ENCODE measurements at regions not wholly inside any gene's neighbourhood (a gene's known extent, or its start where the extent isn't known, plus 50 kb on each side); places are given as distances from the start of the nearest gene placed in this dataset.

DNA sequence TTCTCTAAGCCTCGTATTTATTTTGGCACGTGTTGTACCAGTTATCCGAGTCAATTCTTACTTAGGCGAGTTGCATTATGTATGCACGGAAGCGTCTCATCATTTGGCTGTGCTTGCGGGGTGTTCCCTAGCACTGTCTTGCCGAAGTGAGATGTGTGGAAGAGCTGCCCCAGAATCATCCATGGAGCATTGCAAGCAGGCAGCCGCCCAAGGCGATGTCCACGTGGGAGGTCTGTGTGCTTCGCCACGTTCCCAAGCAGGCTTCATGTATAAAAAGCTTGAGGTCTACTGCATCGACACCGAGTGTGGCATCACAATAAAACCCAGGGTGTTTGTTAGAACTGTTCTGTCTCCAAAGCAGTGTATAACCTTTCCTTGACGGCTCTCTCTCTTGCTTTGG is 849.9 kb downstream of the DCDC2C start:
- no peak for DNase-seq (ENCODE audit: low read depth, low spot score)

DNA sequence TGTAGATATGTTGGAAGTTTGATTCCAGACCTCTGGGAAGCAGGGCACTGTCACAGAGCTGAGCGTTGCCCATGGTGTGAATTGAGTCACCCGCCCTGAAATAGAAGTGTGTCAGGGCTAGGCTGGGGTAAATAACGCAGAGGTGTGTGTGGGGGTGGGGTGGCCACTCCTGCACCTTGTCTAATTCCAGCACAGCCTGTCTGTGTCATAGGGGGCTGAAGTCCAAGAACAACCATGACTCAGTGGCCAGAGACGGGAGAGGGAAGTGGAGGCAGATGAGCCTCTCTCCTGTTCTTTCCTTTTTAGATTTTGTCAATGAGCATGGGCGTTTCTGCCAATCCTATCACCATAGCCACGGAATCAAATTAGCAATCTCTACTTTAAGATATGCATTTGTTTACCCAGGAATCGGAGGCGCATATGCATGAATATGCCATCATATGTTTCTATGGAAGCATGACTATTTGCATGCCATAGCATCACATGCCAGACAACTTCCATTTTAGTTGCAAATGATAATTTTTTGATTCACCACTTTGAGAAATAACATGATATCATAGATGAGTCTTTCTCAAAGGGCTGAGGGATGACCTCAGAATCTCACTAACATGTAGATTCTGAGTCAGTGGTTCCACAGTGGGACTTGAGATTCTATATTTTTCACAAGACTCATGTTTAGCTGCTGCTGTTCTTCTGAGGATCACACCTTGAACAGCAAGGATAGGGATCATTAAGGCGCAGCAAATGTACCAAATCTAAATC is 852.9 kb downstream of the DCDC2C start:
- DNase-seq (ENCODE audit: low read depth, low spot score), result no peak

DNA sequence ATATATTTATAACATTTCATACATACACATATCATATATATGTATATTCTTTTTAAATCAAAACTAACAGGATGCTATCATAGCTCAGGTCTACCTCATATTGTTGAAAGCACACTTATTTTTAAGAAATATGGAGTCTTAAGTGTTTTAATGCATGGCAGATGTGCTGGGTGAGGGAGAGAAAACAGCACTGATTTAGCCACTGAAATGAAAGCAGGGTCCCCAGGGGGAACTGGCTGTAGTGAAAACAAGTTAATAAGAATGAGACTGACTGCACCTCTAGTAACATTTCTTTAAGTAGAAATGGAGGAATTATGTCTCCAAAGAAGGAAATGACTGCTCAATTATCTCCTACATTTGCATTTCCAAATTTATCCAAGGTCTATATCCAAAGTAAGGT is 857.8 kb downstream of the DCDC2C start:
- no peak for DNase-seq (ENCODE audit: low read depth, low spot score)

DNA sequence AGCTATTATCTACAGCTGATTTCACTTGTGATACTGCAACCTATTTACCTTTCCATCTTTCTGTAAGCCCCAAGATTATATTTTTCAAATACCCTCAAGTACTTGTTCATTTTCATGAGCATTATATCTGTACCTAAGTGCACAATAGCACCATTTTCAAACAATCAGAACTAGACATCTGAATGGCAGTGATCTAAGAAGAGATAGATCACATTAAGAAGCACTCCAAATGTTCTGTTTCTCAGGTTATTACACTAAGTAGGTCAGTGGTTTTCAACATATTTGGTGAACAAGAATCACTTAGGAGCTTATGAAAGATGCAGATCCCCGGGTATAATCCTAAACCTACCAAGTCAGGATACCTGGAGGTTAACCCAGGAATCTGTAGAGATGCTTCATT is 872.7 kb downstream of the DCDC2C start:
- no peak for DNase-seq (ENCODE audit: low read depth, low spot score)

DNA sequence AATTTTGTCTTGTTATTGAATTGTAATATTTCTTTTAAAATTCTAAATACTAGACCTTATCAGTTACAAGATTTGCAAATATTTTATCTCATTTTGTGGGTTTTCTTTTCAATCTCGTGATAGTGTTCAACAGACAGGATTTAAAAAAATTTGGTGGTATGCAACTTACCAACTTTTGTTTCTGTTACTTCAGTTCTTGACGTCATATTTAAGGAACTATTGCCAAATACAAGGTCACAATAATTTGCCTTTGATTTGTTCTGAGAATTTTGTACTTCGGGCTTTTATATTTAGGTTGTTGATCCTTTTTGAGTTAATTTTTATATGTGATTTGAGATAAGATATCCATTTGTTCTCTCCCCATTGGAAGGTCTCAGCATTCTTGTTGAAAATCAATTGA is 876.6 kb downstream of the DCDC2C start:
- no peak for DNase-seq (ENCODE audit: low read depth, low spot score)

DNA sequence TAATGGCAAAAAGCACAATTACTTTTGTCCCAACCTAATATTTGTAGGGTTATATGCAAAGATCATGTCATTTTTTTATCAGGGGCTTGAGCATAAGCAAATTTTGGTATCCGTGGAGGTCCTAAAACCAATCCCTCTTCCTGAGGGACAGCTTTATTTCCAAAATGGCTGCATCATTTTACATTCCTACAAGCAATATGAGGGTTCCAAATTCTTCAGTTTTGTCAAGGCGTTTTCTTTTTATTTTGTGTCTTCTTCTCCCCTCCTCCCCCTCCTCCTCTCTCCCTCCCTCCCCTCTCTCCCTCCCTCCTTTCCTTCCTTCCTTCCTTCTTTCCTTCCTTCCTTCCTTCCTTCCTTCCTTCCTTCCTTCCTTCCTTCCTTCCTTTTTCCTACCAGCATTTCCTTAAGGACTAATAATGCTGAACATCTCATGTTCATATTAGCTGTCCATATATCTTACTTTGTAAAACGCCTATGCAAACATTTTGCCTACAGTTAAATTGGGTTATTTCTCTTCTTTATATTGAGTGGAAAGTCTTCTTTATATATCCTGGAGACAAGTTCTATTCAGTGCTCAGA is 881.8 kb downstream of the DCDC2C start:
- DNase-seq (ENCODE audit: low read depth, low spot score), result no peak

DNA sequence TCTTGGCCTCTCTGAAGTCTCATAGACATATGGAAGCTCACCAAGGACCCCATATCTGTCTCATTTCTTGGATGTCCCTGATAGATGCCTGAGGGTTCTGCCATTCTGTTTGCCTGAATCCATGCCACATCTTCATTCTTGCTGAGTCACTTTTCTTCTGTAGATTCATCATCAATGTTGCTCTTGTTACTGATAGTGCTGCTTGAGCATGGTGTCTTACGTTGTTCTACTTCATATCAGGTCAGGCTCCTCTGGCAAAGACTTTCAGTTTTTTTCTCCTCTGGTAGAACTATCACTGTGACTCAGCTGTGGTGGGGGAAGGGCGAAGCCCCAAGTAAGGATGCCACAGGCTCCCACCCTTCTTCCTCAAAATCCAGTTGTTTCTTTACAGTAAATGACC is 885.2 kb downstream of the DCDC2C start:
- DNase-seq (ENCODE audit: low read depth, low spot score), result no peak

DNA sequence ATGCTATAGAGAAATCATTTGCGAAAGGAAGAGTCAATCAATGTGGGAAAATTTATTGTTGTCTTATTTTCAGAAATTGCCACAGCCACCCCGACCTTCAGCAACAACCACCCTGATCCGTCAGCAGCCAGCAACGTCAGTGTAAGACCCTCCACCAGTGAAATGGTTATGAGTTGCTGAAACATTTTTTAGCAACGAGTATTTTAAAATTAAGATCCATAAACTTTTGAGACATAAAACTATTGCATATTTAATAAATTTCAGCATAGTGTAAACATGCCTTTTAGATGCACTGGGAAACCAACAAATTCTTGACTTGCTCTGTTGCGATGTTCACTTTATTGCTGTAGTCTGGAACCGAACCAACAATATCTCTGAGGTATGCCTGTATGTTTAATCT is 887.9 kb downstream of the DCDC2C start:
- DNase-seq (ENCODE audit: low read depth, low spot score), result no peak

DNA sequence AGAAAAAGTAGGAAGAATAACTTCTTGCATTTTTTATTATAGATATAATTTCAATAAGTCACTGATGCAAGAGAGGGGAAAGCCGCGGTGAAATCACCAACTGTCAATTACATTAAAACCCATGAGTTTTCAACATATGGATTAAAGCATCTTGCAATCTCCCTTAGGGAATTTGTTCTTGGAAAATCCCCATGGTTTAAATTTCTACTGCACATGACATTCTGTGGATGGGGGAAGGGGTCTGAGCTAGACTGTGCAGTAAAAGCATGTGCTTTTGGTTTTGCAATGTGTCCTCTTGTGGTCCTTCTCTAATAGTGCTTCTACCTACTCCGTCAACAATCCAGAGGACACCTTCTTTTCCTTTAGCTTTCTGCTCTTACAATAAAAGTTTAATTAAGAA is 894.0 kb downstream of the DCDC2C start:
- no peak for DNase-seq (ENCODE audit: low read depth, low spot score)

DNA sequence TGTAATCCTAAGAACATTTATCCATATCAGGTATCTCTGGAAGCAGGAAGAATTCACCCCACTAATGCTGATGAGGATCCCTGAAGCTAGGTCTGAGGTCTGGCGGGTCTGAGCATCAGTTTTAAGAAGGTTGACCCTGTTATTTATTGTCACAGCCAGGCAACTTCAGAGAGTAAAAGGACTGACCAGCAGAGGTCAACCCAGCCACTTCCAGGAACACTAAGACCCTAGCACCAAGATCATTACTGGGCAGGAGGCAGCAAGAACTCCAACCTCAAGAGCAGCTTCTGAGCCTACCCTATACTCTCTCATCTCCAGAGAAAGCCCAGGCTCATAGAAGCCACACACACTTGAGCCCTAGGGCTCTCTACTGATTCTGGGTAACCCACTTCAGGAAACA is 901.4 kb downstream of the DCDC2C start:
- DNase-seq (ENCODE audit: low read depth, low spot score), result no peak

DNA sequence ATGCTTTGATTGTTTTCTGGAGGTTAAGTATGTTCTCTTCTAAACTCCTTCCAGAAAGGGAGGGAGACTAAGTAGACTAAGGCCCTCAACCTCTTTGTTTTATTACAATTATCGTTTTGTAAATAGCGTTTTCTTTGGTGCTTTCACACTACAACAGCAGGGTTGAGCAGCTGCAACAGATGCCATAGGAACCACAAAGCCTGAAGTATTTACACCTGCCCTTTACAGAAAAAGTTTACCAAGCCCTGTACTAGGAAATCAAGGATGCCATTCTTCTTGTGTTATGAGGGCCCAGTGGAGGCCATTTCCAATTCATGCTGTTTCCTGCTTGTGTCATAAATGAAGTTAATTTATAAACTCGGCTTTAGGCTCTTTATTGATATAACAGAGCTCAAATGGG is 914.8 kb downstream of the DCDC2C start:
- DNase-seq (ENCODE audit: low read depth, low spot score), result no peak

DNA sequence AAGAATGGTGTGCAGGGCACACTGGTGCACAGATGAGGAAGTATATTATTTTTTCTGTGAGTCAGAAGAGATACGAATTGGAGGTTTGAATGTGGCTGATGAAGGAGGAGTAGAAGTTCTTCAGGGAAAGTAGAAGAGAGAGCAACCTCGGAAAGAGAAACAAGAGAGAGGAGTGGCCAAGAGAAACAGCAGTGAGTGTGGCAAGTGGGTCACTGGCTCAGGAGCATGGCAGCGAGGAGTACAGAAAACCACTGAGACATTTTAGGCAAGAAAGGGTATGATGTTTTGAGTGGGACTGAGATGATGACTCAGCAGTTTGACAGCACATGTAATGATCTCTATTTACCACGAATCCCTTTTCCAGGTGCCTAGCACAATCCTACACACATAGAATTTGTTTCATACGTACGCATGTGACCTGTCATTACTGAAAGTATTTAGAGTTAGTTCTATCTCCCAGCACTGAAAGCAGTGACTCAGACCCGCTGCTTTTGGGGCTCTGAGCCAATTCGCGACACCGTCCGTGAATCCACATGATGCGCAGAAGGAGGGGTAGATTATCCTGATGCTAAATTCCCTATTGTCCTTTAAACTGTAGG is 915.4 kb downstream of the DCDC2C start:
- no peak for DNase-seq (ENCODE audit: low read depth, low spot score)

DNA sequence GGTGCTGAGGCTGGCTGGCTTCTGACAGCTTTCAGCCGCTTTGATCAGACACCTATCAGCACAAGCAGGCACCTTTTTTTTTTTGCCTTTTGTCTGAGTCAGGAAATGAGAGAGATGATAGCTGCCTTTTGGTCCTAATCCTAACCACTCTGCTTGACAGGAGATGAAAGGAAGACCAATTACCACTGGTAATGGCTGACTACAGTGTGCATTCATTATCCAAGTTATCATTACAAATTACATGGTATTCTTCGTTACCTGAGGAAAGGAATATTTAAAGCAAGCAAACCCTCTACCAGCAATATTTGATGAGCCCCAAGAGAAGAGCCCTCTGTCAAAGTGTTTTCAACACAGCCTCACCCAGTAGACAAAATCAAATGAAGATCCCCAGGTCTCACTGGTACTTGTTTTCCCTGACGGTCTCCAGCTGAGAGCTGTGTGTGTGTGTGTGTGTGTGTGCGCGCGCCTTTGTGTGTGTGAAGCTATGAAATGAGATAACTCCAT is 925.7 kb downstream of the DCDC2C start:
- DNase-seq (ENCODE audit: low read depth, low spot score), result no peak

DNA sequence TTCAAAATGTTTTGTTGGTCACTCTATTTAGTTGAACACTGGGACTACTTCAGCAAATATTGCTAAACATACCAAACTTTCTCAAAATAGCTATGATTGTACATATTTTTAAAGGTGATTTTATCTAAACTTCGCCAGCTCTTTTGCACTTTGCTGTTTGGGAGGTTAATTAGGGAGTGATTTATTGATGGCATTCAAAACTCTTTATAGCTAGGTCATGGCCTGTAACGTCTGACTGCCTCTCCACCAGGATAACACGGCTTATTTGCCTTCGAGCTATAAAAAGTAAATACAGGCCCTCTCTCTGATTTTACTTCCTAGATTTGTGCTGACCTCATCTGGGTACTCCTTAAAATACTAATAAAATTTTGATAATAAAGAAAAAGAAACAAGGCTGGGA is 931.9 kb downstream of the DCDC2C start:
- DNase-seq (ENCODE audit: low read depth, low spot score), result no peak

DNA sequence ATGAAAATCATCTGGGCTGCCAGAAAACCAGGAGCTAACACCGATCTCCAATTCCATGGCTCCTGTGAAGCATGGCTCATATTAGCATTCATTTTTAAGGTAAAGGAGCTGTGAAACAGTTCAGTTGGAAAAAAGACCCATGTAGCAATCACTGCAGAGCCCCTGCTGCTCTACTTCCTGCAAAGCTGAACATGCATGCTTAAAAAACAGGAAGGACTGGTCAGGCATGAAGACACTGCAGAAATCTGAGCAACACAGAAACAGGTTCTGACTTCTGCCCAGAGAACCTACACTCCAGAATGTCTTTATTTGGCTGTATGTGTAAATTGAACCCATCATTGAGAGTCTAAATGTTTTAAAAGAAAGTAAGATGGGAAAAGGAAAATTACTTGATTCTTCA is 950.6 kb downstream of the DCDC2C start:
- no peak for DNase-seq (ENCODE audit: low read depth, low spot score)

DNA sequence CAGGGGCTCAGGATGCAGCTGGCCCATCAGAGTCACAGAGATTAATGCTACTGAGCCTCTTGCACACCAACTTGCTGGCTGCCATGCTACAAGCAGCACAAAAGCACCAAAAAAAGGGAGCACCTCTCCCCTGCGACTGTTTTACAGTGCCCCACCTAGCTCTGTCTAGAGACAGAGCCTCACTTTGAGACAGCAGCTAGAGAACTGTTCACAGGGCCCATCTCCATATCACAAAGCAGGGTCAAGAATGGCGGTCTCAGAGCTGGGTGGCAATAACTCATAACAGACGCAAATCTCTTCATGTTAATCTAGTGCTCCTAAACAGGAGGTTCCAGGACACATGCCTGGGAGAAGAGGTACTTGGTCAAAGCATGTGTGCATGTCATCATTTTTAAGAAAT is 953.0 kb downstream of the DCDC2C start:
- no peak for DNase-seq (ENCODE audit: low read depth, low spot score)

DNA sequence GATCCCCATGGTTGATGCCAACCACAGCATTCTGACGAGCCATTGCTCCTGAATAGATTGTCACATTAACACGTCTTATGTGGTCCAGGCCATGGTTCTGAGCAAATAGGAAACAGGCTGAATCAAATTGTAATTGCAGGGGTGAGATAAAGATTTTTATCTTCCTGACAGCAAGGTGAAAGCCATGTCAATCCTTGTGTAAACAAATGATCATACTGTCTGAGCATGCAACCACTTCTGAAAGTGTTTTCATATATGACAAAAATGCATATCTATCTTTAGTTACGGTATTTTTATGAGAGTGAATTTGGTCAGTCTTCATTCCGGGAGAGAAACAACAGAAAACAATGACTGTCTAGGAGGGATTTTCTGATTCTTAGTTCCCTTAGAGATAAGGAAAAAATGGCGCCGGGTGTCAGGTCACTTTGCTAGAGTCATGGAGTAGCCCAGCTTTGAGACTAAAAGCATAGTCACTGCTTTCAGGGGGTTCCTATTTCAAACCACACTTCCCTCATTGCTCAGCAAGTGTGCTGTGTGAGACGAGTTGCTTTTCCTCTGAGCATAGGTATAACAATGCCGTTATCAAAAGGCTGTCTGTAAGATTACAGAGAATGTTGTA is 958.9 kb downstream of the DCDC2C start:
- DNase-seq (ENCODE audit: low read depth, low spot score), result no peak

DNA sequence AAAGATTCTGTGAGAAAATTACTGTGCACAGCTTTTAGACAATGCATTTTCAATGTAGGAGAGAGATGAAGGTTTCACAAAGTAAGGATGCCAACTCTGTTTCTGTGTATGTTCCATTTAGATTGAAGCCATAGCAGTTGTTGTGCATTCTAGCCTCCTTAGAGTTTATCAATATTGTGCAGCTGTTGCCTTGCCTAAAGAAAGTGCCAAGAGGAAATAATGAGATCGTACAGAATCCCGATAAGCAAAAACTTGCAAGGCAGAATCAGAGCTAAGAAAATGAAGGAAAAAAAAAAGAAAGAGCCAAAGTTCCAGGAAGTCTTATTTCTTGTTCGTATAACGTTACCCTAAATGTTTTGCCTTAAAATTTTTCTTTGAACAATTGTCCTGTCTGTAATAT is 965.0 kb downstream of the DCDC2C start:
- no peak for DNase-seq (ENCODE audit: low read depth, low spot score)

DNA sequence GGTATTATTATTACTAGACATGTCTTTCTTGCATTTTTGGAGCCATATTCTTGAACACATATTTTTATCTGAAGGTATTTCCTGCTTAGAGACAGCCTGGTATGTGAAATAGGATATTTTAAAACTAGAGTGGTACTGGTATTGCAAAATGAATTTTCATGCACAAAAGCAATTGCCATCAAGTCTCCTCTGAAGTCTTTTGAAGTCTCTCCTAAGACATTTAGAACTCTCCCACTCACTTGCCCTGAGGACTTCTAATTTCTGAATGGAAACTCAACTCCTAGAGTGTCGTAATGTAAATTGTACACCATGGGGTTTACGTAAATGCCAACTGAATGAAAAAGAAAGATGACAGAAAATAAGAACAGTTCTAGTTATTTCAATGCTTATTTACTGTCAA is 967.0 kb downstream of the DCDC2C start:
- DNase-seq (ENCODE audit: low read depth, low spot score), result no peak

DNA sequence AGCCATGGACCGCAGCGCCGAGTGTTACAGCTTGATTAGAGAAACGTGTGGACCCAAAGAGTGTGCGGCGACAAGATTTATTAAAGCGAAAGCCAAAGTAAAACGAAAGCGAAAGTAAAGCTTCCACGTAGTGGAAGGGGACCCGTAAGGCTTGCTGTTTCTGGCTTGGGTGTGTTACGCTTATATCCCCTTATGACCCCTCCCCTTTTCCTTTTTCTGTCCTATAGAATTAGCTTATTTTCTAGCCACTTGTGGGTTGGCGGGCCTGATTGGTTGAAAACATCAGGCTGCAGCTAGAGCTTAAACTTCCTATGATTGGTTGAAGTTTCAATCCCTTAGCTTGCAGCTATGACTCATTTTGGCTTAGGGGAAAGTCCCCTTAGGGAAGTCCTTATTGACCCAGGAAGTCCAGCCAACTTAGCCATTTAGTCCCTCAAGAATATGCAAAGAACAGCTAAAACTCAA is 969.7 kb downstream of the DCDC2C start:
- no peak for DNase-seq (ENCODE audit: low read depth, low spot score)

DNA sequence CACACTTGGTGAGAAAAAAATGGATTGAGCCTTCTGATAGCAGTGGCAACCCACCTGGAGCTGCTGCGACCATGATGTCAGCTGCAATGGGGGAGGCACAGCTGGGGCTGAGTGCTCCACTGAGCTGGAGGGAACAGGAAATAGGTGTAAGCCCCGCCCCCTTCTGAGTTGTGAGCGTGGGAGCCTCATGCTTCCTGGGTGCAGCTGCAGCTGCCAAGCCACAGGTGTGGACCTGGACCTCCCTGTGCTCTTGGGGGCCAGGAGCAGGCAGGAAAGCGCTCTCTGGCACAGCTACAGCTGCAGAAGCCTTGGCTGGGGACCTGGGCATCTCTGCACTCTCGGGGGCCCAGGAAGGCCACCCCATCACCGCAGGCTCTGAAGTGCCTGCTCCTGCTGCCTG is 970.6 kb downstream of the DCDC2C start:
- DNase-seq (ENCODE audit: low read depth, low spot score), result no peak

DNA sequence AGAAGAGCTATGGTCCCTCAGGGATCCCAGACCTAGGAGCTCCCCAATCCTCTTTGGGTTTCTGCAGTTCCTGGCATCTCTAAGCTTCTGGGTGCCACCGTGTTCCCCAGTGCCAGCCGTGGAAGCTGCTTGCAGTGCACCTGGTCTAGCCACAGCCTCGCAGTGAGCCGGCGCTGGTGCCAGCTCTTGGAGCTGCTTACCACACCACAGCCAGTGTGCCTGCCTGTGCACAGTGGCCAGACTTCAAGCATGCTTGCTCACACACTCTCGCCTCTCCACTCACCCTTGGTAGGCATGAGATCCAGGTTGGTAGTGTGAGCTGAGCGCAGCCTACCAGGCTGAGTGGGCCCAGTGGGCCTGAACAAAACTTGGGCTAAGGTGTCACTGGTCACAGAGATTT is 971.9 kb downstream of the DCDC2C start:
- no peak for DNase-seq (ENCODE audit: low read depth, low spot score)

DNA sequence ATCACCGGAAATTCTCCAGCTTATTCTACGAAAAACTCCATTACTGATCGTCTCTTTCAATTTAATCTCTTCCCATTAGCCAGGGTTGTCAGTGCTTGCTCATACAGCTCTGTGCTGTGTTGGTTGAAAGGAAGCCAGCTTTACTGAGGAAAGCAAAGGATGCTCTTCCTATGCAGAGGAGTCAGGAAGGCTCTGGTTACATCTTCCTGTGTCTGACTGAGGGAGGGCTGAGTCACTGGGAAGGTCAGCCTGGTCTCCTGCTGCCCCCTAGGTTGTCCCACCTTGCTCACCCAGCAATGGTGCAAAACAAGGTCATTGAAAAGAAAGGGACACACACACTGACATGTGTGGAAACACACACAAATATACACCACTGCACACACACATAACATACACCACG is 975.6 kb downstream of the DCDC2C start:
- DNase-seq (ENCODE audit: low read depth, low spot score), result no peak

All from smooth muscle cell of the brain vasculature (primary cell).